Prostate gland (tissue), 2 donors: ENCODE measurements at regions not wholly inside any gene's neighbourhood (a gene's known extent, or its start where the extent isn't known, plus 50 kb on each side); places are given as distances from the start of the nearest gene placed in this dataset.

Source experiments
- POLR2A ChIP-seq: fragments of 450-650 bp; IDR thresholded peaks from one replicate; pipeline ENCODE4 v1.6.1; 2016; ENCODE audit warnings: antibody characterized with exemption, mild to moderate bottlenecking
- POLR2AphosphoS5 ChIP-seq: sonication (generic); formaldehyde crosslinking; IDR thresholded peaks from one replicate; pipeline ENCODE4 v1.6.1; 2017; ENCODE audit warnings: antibody characterized with exemption
- TF ChIP-seq, protein P1 (sequence below), 4 experiments: fragments of 200-600 bp in 2 of 4; fragments of 450-650 bp in 2 of 4; sonication (generic) in 2 of 4; IDR thresholded peaks; 1 replicate in 3 of 4; 2 replicates in 1 of 4; pipeline ENCODE4 v1.5.1; 2016 to 2019; ENCODE audit warnings: antibody characterized with exemption in 4 of 4, mild to moderate bottlenecking in 2 of 4, moderate library complexity in 2 of 4

DNA sequence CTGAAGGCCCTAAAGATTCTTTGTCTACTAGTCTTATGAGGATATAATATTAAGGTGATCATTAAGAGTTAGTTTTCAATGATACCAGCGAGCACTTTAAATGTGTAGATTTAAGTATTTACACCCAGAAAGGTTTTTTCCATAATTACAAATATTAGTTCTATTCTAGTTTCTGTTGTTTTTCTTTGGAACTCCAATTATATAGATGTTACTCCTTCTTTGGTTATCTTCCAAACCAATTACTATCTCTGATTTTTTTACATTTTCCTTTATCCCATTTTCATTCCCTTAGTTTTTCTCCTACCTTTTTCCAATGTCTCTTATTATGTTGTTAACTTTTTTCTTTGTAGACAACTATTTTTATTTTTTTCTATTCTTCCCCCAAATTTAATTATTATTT lies 355.1 kb downstream of the KCNN2 start:
- TF ChIP-seq, protein P1, sequence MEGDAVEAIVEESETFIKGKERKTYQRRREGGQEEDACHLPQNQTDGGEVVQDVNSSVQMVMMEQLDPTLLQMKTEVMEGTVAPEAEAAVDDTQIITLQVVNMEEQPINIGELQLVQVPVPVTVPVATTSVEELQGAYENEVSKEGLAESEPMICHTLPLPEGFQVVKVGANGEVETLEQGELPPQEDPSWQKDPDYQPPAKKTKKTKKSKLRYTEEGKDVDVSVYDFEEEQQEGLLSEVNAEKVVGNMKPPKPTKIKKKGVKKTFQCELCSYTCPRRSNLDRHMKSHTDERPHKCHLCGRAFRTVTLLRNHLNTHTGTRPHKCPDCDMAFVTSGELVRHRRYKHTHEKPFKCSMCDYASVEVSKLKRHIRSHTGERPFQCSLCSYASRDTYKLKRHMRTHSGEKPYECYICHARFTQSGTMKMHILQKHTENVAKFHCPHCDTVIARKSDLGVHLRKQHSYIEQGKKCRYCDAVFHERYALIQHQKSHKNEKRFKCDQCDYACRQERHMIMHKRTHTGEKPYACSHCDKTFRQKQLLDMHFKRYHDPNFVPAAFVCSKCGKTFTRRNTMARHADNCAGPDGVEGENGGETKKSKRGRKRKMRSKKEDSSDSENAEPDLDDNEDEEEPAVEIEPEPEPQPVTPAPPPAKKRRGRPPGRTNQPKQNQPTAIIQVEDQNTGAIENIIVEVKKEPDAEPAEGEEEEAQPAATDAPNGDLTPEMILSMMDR (IDR thresholded peaks at IDR 0.05): no peak
- TF ChIP-seq POLR2A (no peak), POLR2AphosphoS5 (no peak)
